Left kidney (tissue), 1 donor: ENCODE measurements at regions not wholly inside any gene's neighbourhood (a gene's known extent, or its start where the extent isn't known, plus 50 kb on each side); places are given as distances from the start of the nearest gene placed in this dataset.
A peak's percentile ranks its signal among the peaks of the same experiment; 100 is the strongest.
"Not testable (repeated sequence)": the region's sequence is repeated elsewhere in the genome, so short reads cannot be mapped to it uniquely, and the experiment has no call there.

Source experiments
- DNase-seq: peaks from one replicate; pipeline ENCODE4 v3.0.0-alpha.2; 2013

GRCh38 chr9:87199782-87200181, 252.5 kb upstream of the GAS1 start:
- DNase-seq, result no peak

- DNase-seq, result peak; percentile 70
Observed at GRCh38 chr9:87201351-87201751, 254.0 kb upstream of the GAS1 start.

- DNase-seq, result no peak
Observed at GRCh38 chr9:87206064-87206661, 258.9 kb upstream of the GAS1 start.

- DNase-seq, result not testable (repeated sequence)
Observed at GRCh38 chr9:87210658-87211057, 263.4 kb upstream of the GAS1 start.

- DNase-seq, result no peak
Observed at GRCh38 chr9:87211669-87212068, 264.4 kb upstream of the GAS1 start.

- DNase-seq, result no peak
Observed at GRCh38 chr9:87212605-87213021, 265.3 kb upstream of the GAS1 start.

GRCh38 chr9:87213948-87214347, 266.6 kb upstream of the GAS1 start:
- DNase-seq, result no peak

- no peak for DNase-seq
Observed at GRCh38 chr9:87214991-87215390, 267.7 kb upstream of the GAS1 start.

- DNase-seq, result no peak
Observed at GRCh38 chr9:87216036-87216435, 268.7 kb upstream of the GAS1 start.

- DNase-seq, result no peak
Observed at GRCh38 chr9:87216897-87217455, 269.7 kb upstream of the GAS1 start.

GRCh38 chr9:87223392-87224246, 274.0 kb upstream of the DAPK1 start:
- DNase-seq, result no peak

GRCh38 chr9:87226896-87227295, 270.8 kb upstream of the DAPK1 start:
- DNase-seq, result no peak

GRCh38 chr9:87227456-87227855, 270.2 kb upstream of the DAPK1 start:
- no peak for DNase-seq

GRCh38 chr9:87229108-87229507, 268.6 kb upstream of the DAPK1 start:
- DNase-seq, result no peak

GRCh38 chr9:87233431-87233830, 264.2 kb upstream of the DAPK1 start:
- DNase-seq, result no peak

- DNase-seq, result no peak
Observed at GRCh38 chr9:87233899-87234455, 263.7 kb upstream of the DAPK1 start.

- no peak for DNase-seq
Observed at GRCh38 chr9:87234854-87235253, 262.8 kb upstream of the DAPK1 start.

- DNase-seq, result no peak
Observed at GRCh38 chr9:87236546-87236945, 261.1 kb upstream of the DAPK1 start.

- no peak for DNase-seq
Observed at GRCh38 chr9:87237336-87237735, 260.3 kb upstream of the DAPK1 start.

- DNase-seq, result no peak
Observed at GRCh38 chr9:87238545-87238944, 259.1 kb upstream of the DAPK1 start.

- no peak for DNase-seq
Observed at GRCh38 chr9:87239312-87239711, 258.4 kb upstream of the DAPK1 start.

- no peak for DNase-seq
Observed at GRCh38 chr9:87243602-87244001, 254.1 kb upstream of the DAPK1 start.

GRCh38 chr9:87245271-87245670, 252.4 kb upstream of the DAPK1 start:
- DNase-seq, result no peak
